NCI-H1436 (cell line): ENCODE measurements at regions not wholly inside any gene's neighbourhood (a gene's known extent, or its start where the extent isn't known, plus 50 kb on each side); places are given as distances from the start of the nearest gene placed in this dataset.
A peak's percentile ranks its signal among the peaks of the same experiment; 100 is the strongest.

ENCODE experiments used
- DNase-seq: peaks from one replicate; lab custom pipeline; 2025; lab: John Stamatoyannopoulos, UW

DNA sequence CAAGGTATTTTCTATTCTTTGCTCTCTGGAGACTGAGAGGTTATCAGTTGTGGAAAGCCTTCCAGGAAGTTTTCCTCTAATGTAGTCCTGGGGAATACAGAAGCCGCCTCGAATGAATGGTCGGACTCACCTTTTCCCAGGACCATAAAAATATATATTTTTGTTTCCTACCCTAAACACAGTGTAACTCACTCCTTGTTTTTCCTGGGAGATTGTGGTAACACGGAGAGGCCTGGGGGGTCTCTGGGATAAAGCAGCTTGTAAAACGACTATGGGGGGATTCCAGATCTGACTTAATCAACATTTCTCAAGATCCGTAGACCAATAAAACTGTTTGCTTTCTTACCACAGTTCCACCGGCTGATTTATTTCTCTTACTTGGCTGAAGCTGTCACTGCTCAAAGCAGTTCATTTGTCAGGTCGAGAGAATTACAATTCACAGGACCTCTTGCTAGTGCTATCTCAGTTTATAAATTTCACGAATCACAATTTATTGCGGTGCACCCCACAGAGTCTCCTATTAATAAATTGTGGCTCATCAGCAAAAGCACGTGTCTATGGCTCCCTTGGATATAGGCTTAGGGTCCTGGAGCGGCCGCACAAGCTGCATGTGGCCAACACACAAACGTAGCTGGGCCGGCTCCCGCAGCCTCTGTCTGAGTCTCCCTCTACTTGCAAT is 176.3 kb upstream of the BMPER start:
- no peak for DNase-seq

DNA sequence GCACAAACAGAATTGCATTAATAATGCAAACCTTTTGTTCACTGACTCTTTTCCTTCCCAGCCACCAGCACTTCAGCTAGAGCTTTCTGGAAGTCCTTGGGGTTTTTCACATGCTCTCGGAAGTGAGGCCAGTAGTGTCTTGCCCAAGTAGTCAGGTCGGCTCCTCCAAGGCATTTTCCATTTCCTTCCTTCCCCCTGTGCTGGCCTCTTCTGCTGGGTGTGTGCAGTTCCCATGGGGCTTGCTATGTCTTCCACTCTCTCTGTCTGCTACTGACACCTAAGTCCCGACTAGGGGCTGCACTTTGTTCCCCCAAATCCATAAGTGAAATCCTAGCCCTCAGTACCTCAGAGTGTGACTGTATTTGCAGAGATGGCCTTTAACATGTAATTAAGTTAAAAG is 175.6 kb upstream of the BMPER start:
- no peak for DNase-seq

- no peak for DNase-seq
Observed at GRCh38 chr7:33730958-33731357, 174.4 kb upstream of the BMPER start.

DNA sequence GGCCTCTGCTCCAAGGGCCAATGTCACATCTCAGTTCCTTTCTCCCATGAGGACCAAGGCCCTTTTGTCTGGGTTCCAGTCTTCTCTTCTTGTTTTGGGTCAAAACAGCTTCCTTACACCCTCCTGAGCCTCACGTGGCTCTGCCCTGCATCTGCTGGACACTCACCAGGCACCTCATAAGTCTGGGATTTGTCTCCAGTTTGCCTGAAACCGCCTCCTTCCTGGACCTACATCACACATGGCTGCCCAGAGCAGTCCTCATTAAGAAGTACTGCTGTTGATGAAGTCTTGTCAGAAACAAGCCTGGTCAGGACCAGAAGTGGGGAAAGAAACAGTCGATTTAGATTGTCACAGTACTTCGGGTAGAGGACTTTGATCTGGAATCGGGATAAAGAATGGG is 173.4 kb upstream of the BMPER start:
- no peak for DNase-seq

- no peak for DNase-seq
Observed at GRCh38 chr7:33732462-33732861, 172.9 kb upstream of the BMPER start.

DNA sequence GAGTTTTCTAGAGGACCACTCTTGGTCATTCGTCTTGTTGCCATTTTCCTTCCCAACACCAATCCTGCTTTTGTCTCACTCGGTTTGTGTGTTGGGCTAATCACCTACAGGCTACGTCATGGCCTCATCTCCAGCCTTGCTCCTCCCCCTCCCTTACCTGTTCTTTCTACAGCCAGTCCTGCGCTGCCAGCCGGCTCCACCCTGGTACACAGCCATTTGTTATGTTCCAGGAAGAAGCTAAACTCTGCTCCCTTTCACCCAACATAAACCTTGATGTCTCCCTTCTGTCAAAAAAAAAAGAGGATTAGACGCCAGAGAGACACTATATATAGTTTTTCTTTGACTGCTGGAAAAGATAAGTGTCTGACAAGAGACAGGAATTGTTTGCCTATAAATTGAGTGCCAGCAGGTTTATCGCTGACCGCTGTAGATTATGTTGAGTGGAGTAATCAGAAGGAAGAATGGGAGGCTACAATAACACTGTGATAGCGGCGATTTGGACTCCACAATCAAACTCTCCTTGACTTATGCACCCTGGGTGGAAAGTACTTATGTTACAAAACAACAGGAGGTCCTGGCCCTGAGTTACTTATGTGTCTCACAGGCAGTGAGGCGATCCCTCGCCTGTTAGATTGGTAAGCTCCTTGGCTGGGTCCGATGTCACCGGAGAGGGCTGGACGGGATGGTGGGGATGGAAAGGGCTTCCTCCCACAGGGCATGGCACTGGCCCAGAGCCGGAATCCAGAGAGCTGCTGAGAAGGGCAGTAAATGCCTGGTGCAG is 171.3 kb upstream of the BMPER start:
- DNase-seq, result no peak

GRCh38 chr7:33735403-33735802 is 169.9 kb upstream of the BMPER start:
- no peak for DNase-seq

- DNase-seq, result no peak
Observed at GRCh38 chr7:33736521-33737221, 168.7 kb upstream of the BMPER start.

GRCh38 chr7:33738260-33738935 is 166.9 kb upstream of the BMPER start:
- no peak for DNase-seq

DNA sequence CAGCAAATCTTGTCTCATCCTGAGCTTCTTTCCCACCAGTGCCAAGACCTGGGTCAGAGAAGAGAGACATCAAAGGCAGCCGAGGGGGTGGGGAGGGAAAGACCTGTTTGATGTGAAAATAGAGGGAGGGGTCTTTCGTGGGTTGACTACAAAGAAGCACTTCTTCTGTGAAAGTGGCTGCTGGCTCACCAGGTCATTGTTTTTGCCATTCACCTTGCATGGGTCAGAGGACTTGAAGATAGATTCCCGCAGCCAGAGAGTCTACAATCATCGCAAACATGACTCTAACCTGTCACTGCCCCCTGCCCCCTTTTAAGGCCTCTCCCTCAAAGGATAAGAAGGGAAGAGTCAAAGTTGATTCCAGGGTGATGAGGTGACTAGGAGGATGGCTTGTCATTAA is 166.1 kb upstream of the BMPER start:
- no peak for DNase-seq

DNA sequence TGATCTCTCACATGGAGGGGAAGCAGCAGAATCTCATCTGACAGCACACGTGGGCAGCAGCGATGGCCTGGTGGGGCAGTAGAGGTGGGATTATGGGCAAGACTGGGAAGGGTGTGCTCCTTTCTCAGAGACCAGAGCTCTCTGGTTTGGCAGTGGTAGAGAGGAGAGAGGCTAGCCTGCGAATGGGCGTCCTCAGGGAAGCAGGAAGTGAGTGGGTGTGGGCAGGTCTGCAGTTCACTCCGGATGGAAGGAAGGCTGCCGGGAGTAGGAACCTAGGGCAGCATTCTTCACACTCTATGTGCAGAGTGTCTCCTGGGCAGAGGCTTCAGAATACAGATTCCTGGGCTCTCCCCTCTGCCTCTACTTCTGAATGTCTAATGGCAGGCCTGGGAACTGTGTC is 162.8 kb upstream of the BMPER start:
- no peak for DNase-seq

DNA sequence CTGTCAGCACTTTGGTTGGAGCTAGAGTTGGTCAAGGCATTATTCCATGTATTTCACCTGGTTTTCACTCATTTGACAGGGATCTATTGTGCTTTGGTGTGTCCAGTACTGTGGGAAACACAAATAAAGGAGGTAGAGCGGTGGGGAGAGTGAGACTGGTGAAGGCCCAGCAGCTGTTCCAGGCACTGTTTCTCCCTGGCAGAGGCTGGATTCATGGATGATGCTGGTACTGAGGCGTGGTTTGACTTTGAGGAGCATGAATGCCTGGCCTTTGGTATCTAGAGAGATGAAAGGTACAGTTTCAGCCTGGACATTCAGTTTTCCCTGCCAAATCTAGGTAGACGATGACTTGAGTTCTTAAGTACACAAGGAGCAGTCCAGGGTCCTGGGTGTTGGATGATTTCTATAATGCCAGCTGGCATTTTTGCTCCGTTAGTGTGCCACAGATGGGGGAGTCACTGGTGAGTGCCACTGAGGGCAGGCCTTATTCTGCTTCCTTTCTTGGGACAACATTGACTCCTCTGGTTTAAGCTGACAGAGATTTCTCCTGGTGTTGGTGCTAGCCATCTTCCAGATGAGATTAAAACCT is 162.2 kb upstream of the BMPER start:
- DNase-seq, result no peak

- DNase-seq, result no peak
Observed at GRCh38 chr7:33743594-33743993, 161.7 kb upstream of the BMPER start.

- DNase-seq, result peak; percentile 53
Observed at GRCh38 chr7:33744293-33745075, 160.9 kb upstream of the BMPER start.

GRCh38 chr7:33745934-33746333 is 159.4 kb upstream of the BMPER start:
- DNase-seq, result no peak

DNA sequence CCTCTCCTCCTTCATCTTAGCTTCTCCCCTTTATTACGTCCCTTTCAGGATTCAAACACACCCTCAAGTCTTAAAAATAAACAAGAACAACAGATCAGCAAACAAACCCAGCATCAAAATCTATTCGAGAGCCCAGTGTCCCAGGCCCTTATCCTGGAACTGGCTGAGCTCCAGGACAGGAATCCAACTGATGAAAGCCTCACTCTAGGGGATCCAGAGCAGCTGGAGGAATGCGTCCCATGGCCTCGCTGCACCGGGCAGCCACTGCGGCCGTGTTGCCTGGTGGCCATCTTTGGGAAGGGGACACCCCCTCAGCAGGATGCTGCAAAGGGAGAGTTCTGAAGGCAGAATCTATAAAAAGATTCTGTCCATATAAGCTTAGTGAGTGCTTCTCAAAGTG is 156.5 kb upstream of the BMPER start:
- no peak for DNase-seq

DNA sequence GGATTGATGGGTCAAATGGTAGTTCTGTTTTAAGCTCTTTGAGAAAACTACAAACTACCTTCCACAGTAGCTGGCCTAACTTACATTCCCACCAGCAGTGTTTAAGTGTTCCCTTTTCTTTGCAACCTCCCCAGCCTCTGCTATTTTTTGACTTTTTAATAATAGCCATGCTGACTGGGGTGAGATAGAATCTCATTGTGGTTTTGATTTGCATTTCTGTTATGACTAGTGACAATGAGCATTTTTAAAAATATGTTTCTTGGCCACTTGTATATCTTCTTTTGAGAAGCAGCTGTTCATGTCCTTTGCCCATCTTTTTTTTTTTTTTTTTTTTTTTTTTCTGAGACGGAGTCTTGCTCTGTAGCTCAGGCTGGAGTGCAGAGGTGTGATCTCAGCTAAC is 155.2 kb upstream of the BMPER start:
- DNase-seq, result no peak

DNA sequence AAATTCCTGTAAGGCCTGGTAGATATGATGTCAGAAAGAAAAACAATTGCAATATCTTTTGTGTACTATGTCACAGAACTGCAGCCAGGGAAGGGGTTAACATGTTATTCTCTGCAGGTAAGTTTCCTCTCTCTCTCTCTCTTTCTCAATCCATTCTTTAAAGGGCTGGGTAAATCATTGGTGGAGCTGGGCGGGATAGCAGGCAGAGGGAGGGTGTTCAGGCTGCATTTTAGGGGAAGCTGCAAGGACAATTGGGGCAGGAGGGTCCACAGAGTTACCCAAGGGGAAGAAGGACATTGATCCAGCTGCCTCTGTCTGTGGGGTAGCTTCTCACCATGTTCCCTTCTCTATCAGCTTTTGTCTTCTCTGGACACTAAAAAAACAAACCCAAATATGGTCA is 153.9 kb upstream of the BMPER start:
- DNase-seq, result no peak

- DNase-seq, result no peak
Observed at GRCh38 chr7:33753881-33754525, 151.3 kb upstream of the BMPER start.

DNA sequence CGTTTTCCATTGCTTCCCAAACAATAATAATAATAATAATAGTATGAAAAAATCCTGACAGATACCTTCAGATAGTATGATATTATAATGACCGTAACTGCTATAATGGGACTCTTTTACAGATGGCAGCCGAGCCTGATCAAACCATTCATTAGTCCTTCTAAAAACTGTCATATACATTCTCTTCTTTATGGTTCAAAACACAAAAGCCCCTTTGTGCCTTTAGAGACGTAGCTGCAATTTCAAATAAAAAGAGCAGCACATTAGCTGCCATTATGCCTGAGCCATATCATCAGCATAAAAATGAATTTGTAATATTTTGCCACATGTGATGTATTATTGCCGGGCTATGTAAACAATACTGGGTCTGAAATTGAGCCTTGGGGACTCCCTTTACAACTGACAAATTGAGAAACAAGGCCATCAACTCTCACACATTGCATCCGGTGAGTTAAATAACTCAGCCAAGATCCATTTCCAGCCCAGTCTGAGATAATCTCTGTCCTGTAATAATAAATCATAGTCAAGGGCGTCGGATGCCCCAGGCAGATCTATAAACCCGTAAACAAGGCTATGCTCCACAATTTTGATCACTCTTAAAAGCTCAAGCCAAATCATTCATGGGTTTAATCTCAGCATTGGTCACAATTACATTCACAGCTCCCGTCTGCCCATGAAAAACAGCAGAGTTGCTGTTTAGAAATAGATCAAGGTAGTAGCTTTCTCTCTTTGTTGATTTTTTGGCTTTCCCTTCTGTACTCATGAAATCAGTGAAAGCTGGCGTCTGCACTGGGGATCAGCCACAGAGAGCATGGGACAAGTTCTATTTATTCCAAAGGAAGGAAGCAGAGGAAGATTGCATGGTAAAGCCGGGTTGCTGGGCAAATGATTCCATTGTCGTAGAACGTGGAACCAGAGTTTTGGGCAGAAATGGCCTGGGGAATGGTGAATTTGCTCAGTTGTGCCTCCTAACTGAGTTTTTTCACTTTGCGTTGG is 150.1 kb upstream of the BMPER start:
- peak; percentile 84 for DNase-seq
